ENCODE measurements at regions not wholly inside any gene's neighbourhood (a gene's known extent, or its start where the extent isn't known, plus 50 kb on each side); places are given as distances from the start of the nearest gene placed in this dataset.

- DNase-seq (ENCODE audit: low read depth), result no peak
- no peak for TF ChIP-seq CTCF (IDR thresholded peaks at IDR 0.05; ENCODE audit: insufficient read depth, low read depth, low read length)
- H3K4me3 ChIP-seq (ENCODE audit: low read depth, low read length), result no peak overlapping the region
Observed at GRCh38 chr12:91515944-91516694, 333.5 kb upstream of the DCN start.

GRCh38 chr12:91513313-91513712 is 330.7 kb upstream of the DCN start:
- no peak for TF ChIP-seq CTCF (IDR thresholded peaks at IDR 0.05; ENCODE audit: insufficient read depth, low read depth, low read length)
- no peak overlapping the region for H3K4me3 ChIP-seq (ENCODE audit: low read depth, low read length)
- peak; percentile 14 for DNase-seq (ENCODE audit: low read depth)

- no peak for DNase-seq (ENCODE audit: low read depth)
- H3K4me3 ChIP-seq (ENCODE audit: low read depth, low read length), result no peak overlapping the region
- no peak for TF ChIP-seq CTCF (IDR thresholded peaks at IDR 0.05; ENCODE audit: insufficient read depth, low read depth, low read length)
Observed at GRCh38 chr12:91511795-91512420, 329.3 kb upstream of the DCN start.

GRCh38 chr12:91507754-91508153 is 325.1 kb upstream of the DCN start:
- no peak overlapping the region for H3K4me3 ChIP-seq (ENCODE audit: low read depth, low read length)
- peak; percentile 5 for DNase-seq (ENCODE audit: low read depth)
- no peak for TF ChIP-seq CTCF (IDR thresholded peaks at IDR 0.05; ENCODE audit: insufficient read depth, low read depth, low read length)

DNA sequence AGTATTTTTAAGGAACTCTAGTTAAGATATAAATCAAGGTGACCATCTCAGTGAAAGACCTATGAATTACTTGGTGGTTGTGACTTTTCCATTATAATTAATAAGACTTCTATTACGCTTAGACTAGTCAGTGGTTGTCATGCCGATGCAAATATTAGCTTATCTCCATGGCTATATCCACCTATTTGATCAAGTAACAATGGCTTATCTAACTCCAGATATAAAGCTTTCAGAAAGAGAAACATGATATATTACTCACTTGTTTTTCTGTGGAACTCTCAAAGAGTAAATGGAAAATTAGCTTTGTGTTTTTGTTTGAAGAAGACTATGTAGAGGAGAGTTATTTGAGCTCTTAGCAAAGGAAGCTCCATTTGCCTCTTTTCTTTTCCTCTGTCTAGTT is 323.8 kb upstream of the DCN start:
- no peak for DNase-seq (ENCODE audit: low read depth)
- H3K4me3 ChIP-seq (ENCODE audit: low read depth, low read length), result no peak overlapping the region
- no peak for TF ChIP-seq CTCF (IDR thresholded peaks at IDR 0.05; ENCODE audit: insufficient read depth, low read depth, low read length)

GRCh38 chr12:91505006-91505405 is 322.4 kb upstream of the DCN start:
- TF ChIP-seq CTCF (IDR thresholded peaks at IDR 0.05; ENCODE audit: insufficient read depth, low read depth, low read length), result no peak
- no peak for DNase-seq (ENCODE audit: low read depth)
- no peak overlapping the region for H3K4me3 ChIP-seq (ENCODE audit: low read depth, low read length)

Data from fibroblast of villous mesenchyme (primary cell).